ENCODE measurements at regions not wholly inside any gene's neighbourhood (a gene's known extent, or its start where the extent isn't known, plus 50 kb on each side); places are given as distances from the start of the nearest gene placed in this dataset.

GRCh38 chr11:29782447-29782846 is 234.4 kb downstream of the KCNA4 start:
- DNase-seq (ENCODE audit: low spot score): no peak

GRCh38 chr11:29781268-29781667 is 235.6 kb downstream of the KCNA4 start:
- DNase-seq (ENCODE audit: low spot score): no peak

DNA sequence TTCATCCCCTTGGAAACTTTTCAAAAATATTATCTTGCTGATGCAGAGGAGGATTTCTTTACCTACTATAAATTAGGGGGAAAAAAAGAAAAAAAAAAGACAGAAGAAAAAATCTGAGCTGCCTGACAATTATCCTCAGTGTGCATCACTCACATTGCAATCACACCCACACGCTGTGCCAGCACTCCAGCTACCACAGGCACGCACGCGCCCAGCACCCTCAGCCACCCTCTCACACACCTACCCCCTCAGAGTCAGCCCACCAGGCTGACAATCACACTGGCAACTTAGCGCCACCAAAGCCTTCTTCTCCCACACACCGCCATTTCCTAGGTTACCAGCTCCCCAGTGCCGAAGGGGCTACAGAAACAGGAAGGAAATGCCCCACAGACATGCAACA is 236.1 kb downstream of the KCNA4 start:
- DNase-seq (ENCODE audit: low spot score): no peak

DNA sequence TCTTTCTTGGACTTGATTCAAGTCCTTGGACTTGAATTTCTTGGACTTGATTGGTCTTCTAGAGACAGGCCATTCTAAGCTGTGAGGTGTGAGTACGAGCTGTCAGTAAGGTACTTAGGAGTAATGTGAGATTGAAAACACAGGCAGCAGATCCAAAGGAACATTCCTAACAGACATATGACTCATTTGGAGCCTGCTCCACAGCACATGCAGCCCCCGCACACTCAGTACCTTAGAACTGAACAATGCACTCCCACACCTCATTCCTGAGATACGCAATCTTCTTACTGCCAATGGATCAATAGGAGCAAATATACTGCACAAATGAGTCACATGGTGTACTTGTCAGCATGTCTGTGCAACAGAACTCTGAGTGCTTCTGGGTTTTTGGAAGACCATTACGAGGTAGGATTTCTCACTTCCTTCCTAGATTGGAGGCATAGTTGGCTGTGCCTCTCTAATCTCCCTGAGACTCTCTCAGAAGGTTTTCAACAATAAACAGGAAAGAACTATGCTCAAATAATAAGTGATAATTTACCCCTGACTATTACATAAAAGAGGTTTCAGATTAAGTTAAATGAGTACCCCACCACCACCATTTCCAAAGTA is 243.1 kb downstream of the KCNA4 start:
- no peak for DNase-seq (ENCODE audit: low spot score)

GRCh38 chr11:29756871-29757270 is 260.0 kb downstream of the KCNA4 start:
- no peak for DNase-seq (ENCODE audit: low spot score)

GRCh38 chr11:29755474-29755873 is 261.4 kb downstream of the KCNA4 start:
- DNase-seq (ENCODE audit: low spot score): no peak

GRCh38 chr11:29751618-29752017 is 265.2 kb downstream of the KCNA4 start:
- DNase-seq (ENCODE audit: low spot score): no peak

- DNase-seq (ENCODE audit: low spot score): no peak
Measured at GRCh38 chr11:29750392-29750791, 266.4 kb downstream of the KCNA4 start.

GRCh38 chr11:29734287-29734686 is 282.5 kb downstream of the KCNA4 start:
- no peak for DNase-seq (ENCODE audit: low spot score)

GRCh38 chr11:29713831-29714320 is 303.0 kb downstream of the KCNA4 start:
- no peak for DNase-seq (ENCODE audit: low spot score)

GRCh38 chr11:29712616-29713015 is 304.2 kb downstream of the KCNA4 start:
- no peak for DNase-seq (ENCODE audit: low spot score)

- DNase-seq (ENCODE audit: low spot score): no peak
Measured at GRCh38 chr11:29707924-29708323, 308.9 kb downstream of the KCNA4 start.

DNA sequence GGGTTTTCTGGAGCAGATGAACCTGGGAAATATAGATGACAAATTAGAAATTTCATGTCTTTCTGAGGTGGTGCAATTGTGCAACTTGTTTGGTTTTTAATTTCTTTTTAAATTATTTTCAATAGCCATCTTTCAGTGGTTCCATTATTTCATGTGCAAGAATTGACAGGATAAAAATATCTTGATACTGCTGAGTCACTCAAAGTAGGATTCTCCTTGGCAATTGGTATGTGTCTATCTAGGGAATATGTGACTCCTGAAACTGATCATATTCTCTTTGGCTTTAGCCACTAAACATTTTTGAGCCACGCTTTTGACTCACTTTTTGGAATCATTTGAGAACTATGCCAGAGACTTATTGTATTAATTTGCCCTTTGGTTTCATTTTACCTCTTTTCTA is 331.5 kb downstream of the KCNA4 start:
- DNase-seq (ENCODE audit: low spot score): no peak

DNA sequence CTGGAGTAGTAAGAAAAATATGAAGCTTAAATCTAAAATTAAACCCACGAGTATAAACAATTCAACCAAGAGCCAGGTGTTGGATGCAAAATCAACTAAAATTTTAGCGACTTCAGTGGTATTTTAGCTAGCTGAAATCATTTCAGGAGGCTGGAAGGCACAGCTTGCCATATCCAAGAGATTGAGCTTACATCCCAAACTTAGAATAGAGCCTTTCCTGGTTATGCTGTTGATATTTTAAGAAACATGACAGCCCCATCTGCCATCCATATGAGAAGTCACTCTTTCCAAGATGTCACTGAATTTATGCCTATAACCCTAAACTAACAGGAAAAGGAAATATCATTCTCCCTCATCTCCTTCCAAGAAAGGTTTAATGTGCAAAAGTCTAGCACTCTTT is 334.0 kb downstream of the KCNA4 start:
- DNase-seq (ENCODE audit: low spot score): no peak

DNA sequence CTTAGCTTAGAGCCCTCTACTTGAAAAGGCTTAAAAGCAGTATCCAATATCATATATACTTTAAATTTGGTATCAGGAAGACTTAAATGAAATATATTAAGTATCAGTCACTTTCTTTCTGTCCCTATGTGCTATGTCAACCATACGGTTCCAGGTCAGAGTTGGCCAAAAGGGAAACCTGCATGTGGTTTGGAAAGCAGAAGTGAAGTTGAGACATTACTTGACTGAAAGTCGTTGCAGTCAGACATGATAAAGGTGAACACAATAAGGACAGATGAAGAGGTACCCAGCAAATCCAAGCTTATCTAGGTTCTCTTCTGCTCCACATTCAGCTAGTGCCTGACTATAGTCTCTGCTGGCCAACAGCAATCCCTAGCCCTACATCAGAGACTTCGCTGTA is 336.8 kb downstream of the KCNA4 start:
- DNase-seq (ENCODE audit: low spot score): no peak

DNA sequence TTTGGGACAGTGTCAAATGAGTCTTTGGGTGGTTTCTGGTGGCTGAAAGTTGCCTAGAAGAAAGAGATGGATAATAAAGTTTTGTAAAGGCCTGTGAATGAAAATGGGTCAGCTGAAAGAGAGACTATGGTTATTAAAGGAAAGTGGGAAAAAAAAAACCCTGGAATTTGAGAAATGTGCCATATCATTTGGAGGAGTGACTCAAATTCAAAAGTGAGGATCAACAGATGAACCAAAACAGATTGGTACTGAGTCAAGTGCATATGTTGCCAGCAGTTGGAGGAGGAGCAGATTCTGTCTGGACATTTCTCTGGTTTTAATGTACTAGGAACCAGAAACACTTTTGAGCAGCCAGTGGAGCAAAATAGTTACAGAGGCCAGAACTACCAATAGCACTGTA is 339.8 kb downstream of the KCNA4 start:
- no peak for DNase-seq (ENCODE audit: low spot score)

- no peak for DNase-seq (ENCODE audit: low spot score)
Measured at GRCh38 chr11:29669310-29669709, 347.5 kb downstream of the KCNA4 start.

DNA sequence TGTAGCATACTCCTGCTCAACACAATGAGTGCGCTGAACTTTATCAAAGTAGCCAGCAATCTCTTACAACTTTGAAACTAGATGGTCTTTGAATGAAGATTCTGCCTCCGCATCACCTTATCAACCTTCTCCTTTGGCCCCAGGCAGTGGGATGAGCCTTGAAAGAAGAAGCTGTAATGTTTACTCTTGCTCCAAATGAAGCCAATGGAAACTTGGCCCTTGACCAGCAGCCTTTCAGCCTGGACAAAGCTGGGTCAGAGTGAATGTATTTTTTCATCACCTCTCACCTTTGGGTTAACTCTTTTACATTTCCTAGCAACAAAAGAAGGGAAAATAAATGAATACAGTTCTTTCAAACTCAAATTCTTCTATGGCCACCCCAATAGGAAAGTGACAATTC is 359.1 kb downstream of the KCNA4 start:
- DNase-seq (ENCODE audit: low spot score): no peak

DNA sequence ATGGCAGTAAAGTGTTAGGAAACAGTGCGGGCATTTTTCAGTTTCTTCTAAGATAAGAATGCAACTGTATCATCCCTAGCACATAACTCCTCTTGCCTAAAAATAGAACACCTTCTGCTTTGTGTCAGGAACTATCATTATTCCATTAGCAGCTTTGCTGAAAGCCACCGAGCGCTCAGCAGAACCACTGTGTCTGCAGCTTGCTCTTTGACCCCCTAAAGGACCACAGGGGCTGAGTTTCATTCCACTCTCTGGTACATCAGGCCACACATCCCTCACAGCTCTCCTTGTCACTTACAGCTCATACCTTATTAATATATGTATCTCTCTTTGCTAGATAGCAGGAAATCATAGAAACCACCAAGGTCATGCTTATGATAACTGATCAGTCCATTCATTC is 360.2 kb downstream of the KCNA4 start:
- no peak for DNase-seq (ENCODE audit: low spot score)

- DNase-seq (ENCODE audit: low spot score): no peak
Measured at GRCh38 chr11:29645373-29645772, 371.5 kb downstream of the KCNA4 start.

DNA sequence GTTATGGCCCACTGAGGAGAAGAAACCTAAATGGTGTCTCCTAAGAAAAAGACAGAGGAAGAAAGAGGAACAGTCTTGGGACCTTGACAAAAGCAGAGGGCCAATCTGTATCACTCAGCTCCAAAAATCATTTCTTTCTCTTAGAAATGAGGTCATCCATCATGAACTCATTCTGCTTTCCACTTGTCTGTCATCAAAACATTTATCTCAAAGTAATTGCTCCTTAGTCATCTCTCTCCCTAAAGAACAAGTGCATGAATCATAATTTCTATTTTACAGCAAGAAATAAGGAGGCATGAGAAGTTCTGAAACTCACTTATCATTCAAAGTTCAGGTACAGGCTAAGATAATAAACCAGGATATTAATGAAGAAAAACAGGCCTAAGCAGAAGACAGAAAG is 375.6 kb downstream of the KCNA4 start:
- DNase-seq (ENCODE audit: low spot score): no peak

- DNase-seq (ENCODE audit: low spot score): no peak
Measured at GRCh38 chr11:29634744-29635143, 382.1 kb downstream of the KCNA4 start.

DNA sequence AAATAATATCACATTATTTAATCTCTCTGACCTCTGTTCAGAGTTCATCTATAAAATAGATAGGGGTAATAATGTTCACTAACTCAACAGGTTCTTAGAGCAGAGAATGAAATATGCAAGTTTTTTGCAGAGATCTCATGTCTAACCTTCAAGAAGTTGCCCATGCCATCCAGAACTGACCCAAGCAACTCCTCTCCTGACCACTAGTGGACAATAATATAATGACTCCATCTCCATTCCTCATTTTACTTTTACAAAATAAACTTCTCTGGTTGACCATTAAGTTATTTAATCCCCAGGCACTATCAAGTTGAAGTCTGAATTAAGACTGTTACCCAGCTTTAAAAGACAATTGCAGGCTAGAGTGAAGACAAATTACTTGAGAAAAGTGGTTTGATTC is 382.6 kb downstream of the KCNA4 start:
- DNase-seq (ENCODE audit: low spot score): no peak

DNA sequence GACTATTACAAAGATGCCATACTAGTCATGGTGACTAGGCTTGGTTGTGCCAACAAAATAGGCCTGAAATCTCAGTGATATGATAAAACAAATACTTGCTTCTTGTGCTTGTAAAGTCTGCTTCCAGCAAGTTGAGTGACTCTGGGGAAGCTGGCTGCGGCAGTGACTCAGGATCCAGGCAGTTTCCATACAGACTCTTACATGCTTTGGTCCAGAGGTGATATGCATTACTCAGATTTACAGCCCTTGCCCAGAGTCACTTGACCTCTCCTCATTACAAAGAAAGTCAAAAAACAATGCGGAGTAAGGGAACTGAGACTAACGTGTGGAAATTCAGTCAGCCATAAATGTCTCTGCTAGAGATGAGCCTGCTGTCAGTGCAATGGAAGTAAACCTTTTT is 387.5 kb downstream of the KCNA4 start:
- DNase-seq (ENCODE audit: low spot score): no peak

GRCh38 chr11:29628609-29629008 is 388.2 kb downstream of the KCNA4 start:
- DNase-seq (ENCODE audit: low spot score): no peak

Data from AG08396 (cell line).